NB4 (cell line): ENCODE measurements at regions not wholly inside any gene's neighbourhood (a gene's known extent, or its start where the extent isn't known, plus 50 kb on each side); places are given as distances from the start of the nearest gene placed in this dataset.
A peak's percentile ranks its signal among the peaks of the same experiment; 100 is the strongest.

ENCODE experiments used
- DNase-seq: peaks from one replicate; pipeline ENCODE4 v3.0.0; 2010; ENCODE audit warnings: low read depth
- H3K4me3 ChIP-seq: one replicate; pipeline ENCODE4 v1.5.1; 2011; ENCODE audit warnings: mild to moderate bottlenecking, low read depth, low read length, moderate library complexity
- MYC ChIP-seq: IDR thresholded peaks from 2 replicates; pipeline ENCODE4 v1.6.1; 2011; ENCODE audit warnings: low read depth, low read length
- POLR2A ChIP-seq: IDR thresholded peaks from 2 replicates; pipeline ENCODE4 v1.6.1; 2011; ENCODE audit warnings: mild to moderate bottlenecking; ENCODE audit not compliant: insufficient read length; ENCODE audit errors: extremely low read depth
- TF ChIP-seq, protein P1 (sequence below): IDR thresholded peaks from 2 replicates; pipeline ENCODE4 v1.6.1; 2011; ENCODE audit warnings: low read depth, low read length
- TF ChIP-seq, protein P2 (sequence below): IDR thresholded peaks from one replicate; pipeline ENCODE4 v1.5.1; 2012; ENCODE audit warnings: low read depth, low read length

GRCh38 chr20:56689318-56689717 is 60.2 kb downstream of the TFAP2C start:
- TF ChIP-seq, protein P1, sequence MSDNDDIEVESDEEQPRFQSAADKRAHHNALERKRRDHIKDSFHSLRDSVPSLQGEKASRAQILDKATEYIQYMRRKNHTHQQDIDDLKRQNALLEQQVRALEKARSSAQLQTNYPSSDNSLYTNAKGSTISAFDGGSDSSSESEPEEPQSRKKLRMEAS, result no peak
- TF ChIP-seq MYC, result no peak
- no peak for TF ChIP-seq POLR2A
- TF ChIP-seq, protein P2, sequence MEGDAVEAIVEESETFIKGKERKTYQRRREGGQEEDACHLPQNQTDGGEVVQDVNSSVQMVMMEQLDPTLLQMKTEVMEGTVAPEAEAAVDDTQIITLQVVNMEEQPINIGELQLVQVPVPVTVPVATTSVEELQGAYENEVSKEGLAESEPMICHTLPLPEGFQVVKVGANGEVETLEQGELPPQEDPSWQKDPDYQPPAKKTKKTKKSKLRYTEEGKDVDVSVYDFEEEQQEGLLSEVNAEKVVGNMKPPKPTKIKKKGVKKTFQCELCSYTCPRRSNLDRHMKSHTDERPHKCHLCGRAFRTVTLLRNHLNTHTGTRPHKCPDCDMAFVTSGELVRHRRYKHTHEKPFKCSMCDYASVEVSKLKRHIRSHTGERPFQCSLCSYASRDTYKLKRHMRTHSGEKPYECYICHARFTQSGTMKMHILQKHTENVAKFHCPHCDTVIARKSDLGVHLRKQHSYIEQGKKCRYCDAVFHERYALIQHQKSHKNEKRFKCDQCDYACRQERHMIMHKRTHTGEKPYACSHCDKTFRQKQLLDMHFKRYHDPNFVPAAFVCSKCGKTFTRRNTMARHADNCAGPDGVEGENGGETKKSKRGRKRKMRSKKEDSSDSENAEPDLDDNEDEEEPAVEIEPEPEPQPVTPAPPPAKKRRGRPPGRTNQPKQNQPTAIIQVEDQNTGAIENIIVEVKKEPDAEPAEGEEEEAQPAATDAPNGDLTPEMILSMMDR, result no peak
- H3K4me3 ChIP-seq, result no peak overlapping the region
- DNase-seq, result no peak

GRCh38 chr20:56689852-56690485 is 60.9 kb downstream of the TFAP2C start:
- H3K4me3 ChIP-seq, result no peak overlapping the region
- DNase-seq, result no peak
- TF ChIP-seq, protein P1, result 0 out of 2 replicates have a peak, but pooled peaks have one; percentile 8
- TF ChIP-seq MYC, result no peak

DNA sequence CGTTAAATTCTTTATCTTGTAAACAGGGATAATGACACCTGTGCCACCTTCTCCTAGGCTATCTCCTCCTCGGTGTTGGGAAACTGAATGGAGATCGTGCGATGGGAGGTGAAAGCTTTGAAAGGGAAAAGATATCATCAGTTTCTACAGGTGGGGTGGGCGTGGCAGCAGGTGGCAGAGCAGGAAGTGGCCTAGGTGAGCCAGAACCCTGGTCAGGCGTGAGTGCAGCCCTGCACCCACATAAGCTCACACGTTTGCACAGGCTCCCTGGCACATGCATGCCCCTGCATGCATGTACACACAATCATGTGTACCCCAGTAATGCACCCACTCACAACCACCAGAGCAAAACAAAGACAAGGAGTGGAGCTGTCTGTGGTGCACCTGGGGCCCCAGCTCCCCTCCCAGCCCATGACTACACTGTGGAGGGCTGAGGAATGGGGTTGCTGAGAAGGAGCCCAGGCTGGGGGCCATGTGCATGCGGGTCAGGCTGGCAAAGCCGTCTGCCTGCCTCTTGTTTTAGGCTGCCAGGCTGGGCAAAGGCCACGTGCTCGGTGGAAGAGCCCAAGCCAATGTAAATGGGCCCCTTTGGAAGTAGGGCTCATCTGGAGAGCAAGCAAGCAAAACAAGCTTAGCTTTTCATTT is 61.5 kb downstream of the TFAP2C start:
- DNase-seq, result no peak
- TF ChIP-seq MYC, result no peak
- TF ChIP-seq, protein P1, result no peak
- TF ChIP-seq, protein P2, result no peak
- TF ChIP-seq POLR2A, result no peak
- no peak overlapping the region for H3K4me3 ChIP-seq

- DNase-seq, result no peak
- TF ChIP-seq, protein P1, result no peak
- no peak for TF ChIP-seq MYC
- TF ChIP-seq, protein P2, result no peak
These were observed 62.4 kb downstream of the TFAP2C start for GRCh38 chr20:56691325-56691998.

GRCh38 chr20:56693217-56693616 is 64.1 kb downstream of the TFAP2C start:
- no peak for DNase-seq
- no peak overlapping the region for H3K4me3 ChIP-seq
- TF ChIP-seq, protein P2, result no peak
- TF ChIP-seq POLR2A (no peak), MYC (no peak)
- TF ChIP-seq, protein P1, result no peak

More at GRCh38 chr20:56691325-56691998, 62.4 kb downstream of the TFAP2C start:
- no peak overlapping the region for H3K4me3 ChIP-seq

DNA sequence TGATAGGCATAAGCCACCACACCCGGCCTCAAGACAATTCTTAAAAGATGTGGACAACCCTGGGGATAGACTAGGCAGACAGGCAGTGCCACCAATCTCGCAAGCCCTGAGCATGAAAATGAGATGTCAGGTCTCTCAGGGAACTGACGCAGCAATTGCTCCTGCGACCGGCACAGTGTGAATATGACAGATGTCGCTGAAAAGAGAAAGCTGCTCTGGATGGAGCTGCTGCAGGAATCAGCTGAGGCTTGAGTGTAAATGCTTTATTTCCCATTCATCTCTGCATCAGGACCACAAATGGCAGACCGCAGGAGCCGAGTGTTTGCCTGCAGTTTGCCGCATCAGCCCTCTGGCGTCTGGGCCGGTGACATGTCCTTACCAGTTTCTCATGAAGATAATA is 68.4 kb downstream of the TFAP2C start:
- DNase-seq, result no peak
- TF ChIP-seq, protein P2, result no peak
- TF ChIP-seq MYC (no peak), POLR2A (no peak)
- TF ChIP-seq, protein P1, result no peak
- H3K4me3 ChIP-seq, result no peak overlapping the region
